ENCODE measurements at regions not wholly inside any gene's neighbourhood (a gene's known extent, or its start where the extent isn't known, plus 50 kb on each side); places are given as distances from the start of the nearest gene placed in this dataset.

- TF ChIP-seq CTCF (IDR thresholded peaks at IDR 0.05) (no peak), POLR2A (IDR thresholded peaks at IDR 0.05) (no peak)
Observed at GRCh38 chr15:61689067-61689466, 371.2 kb downstream of the VPS13C start.
